NCI-H1436 (cell line): ENCODE measurements at regions not wholly inside any gene's neighbourhood (a gene's known extent, or its start where the extent isn't known, plus 50 kb on each side); places are given as distances from the start of the nearest gene placed in this dataset.
"Not testable (repeated sequence)": the region's sequence is repeated elsewhere in the genome, so short reads cannot be mapped to it uniquely, and the experiment has no call there.

Source experiments
- DNase-seq: peaks from one replicate; lab custom pipeline; 2025; lab: John Stamatoyannopoulos, UW

DNA sequence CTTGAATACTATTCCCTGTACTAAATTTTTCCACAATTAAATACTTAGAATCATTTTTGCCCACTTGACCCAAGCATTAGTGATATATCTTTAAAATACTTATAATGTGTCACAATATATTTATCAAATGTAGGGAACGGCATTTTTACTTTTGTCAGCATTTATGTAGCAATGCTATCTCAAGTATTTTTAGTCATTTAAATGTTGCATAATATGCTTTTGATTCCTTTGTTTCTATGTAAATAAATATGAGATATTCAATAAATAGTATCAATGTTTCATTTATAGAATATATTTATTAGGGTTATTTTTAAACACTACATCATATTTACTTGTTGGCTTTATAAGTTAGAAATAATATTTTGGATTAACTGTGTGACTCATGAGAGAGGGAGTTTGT lies 199.7 kb upstream of the WSB1 start:
- DNase-seq: not testable (repeated sequence)

DNA sequence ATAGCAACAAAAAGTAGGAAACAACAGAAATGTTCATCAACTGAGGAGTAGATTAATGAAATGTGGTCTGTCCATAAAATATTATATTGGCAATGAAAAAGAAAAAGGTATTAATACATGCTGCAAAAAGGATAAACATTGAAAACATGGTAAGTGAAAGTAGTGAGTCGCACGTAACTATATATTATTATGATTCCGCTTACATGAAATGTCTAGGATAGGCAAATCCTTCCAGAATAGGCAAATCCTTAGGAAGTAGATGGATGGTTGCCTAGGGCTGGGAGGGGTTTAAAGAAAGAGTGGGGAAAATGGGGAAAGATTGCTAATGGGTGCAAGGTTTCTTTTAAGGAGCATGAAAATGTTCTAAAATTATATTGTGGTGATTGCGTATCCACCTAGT lies 198.1 kb upstream of the WSB1 start:
- not testable (repeated sequence) for DNase-seq

GRCh38 chr17:27099266-27099665 lies 194.6 kb upstream of the WSB1 start:
- DNase-seq: not testable (repeated sequence)

- DNase-seq: peak; percentile 60
Measured at GRCh38 chr17:27104605-27105221, 189.2 kb upstream of the WSB1 start.

DNA sequence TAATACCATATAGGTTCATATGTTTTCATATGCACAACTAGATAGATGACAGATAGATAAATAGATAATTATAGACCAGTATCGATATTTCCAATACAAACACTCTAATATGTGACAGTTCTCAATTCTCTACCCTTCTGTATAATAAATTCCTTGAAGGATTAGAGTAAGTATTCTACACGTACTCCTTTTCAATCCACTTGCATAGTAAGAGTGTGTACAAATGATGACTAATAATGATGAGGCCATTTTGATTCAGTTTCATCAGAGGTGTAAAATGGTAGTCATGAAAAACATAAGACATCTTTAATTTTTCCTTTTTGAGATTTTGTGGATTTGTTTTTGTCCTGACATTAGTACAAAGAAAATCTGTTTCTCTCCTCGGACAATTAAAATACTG lies 188.3 kb upstream of the WSB1 start:
- DNase-seq: no peak

- DNase-seq: no peak
Measured at GRCh38 chr17:27106347-27106981, 187.4 kb upstream of the WSB1 start.

- no peak for DNase-seq
Measured at GRCh38 chr17:27106982-27107360, 186.9 kb upstream of the WSB1 start.

- not testable (repeated sequence) for DNase-seq
Measured at GRCh38 chr17:27107386-27108328, 186.3 kb upstream of the WSB1 start.

DNA sequence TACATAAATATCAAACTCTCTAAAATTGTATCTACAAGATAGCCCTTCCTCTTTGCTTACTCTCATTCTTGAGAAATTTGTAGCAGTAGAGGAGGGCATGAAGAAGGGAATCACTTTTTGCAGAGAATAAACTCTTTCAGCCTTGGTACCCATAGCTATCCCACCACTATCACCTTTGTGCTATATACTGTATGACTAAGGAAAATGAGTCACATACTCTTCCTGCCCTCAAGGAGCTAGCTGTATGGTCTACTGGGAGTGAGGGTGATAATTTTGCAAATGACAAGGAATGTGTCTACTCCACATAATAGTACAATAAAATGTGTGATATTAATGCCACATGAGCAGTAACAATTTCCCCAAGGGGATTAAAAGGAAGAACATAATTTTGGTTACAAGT lies 184.6 kb upstream of the WSB1 start:
- no peak for DNase-seq

- DNase-seq: no peak
Measured at GRCh38 chr17:27153005-27153404, 140.9 kb upstream of the WSB1 start.

GRCh38 chr17:27155866-27156265 lies 138.0 kb upstream of the WSB1 start:
- no peak for DNase-seq

GRCh38 chr17:27157297-27157696 lies 136.6 kb upstream of the WSB1 start:
- DNase-seq: no peak

DNA sequence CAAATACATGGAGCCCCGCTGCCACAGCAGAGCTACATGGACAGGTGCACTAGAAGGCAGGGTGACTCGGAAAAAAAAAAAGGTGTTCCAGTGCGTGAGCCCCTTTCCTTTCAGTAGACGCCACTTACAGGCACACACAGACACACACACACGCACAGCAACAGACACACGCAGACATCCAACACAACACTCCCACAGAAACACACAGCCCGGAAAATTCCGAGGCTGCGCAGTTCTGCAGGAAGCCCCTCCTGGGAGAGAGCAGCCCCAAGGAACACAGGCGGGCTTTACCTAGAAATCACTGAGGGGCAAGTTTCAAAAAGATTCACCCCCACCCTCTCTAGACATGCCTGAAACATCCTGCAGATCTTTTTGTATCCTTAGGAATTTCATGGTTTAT lies 136.0 kb upstream of the WSB1 start:
- DNase-seq: no peak

- DNase-seq: no peak
Measured at GRCh38 chr17:27158382-27158781, 135.5 kb upstream of the WSB1 start.

- DNase-seq: no peak
Measured at GRCh38 chr17:27180322-27180721, 113.6 kb upstream of the WSB1 start.

DNA sequence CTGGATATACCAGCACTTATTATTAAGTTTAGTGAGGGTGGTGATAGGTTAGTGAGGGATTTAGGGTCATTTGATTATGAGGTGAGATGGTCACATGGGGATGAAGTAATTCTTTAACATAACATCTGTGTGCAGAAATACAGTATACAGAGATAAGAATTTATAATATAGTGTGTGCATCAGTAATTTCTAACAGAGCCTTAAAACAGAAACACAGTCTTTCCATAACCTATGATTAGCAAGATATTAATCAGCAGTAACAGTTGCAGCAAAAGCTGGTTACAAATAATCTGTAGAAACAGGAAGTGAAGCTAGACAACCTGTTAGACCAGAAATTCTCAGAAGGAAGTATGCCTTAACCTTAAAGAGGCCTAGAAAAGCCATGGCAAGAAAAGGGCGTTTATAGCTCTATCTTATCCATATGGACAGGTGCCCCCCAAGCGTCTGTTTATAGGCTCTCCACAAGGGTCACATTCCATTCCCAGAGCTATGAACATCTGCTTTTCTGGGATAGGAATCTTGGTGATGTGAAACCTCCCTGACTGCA lies 112.5 kb upstream of the WSB1 start:
- DNase-seq: not testable (repeated sequence)

DNA sequence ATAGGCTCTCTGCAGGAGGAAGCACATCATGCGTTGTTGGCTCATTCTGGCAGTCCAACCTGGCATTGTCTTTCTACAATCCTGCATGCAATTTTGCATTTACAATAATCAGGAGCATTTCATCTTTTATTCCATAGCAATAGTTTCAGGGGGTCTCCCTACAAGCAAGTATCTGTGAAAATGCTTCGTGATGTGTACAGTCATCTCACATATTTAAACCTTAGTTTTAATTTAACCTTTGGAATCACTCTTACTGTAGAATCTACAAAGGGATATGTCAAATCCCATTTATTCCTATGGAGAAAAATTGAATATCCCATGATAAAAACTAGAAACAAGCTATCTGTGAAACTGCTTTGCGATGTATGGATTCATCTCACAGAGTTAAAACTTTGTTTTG lies 112.0 kb upstream of the WSB1 start:
- DNase-seq: no peak

DNA sequence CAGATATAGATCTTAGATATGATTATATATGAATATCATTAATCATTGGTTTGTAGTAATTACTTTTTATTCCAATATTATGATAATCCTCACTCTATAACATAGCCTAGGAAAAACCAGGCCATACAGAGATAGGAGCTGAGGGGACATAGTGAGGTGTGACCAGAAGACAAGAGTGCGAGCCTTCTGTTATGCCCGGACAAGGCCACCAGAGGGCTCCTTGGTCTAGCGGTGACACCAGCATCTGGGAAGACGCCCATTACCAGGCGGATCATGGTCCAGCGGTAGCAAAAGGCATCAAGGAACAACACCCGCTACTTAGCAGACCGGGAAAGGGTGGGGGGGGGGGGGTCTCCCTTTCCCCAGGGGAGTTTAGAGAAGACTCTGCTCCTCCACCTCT lies 96.4 kb upstream of the WSB1 start:
- DNase-seq: not testable (repeated sequence)

DNA sequence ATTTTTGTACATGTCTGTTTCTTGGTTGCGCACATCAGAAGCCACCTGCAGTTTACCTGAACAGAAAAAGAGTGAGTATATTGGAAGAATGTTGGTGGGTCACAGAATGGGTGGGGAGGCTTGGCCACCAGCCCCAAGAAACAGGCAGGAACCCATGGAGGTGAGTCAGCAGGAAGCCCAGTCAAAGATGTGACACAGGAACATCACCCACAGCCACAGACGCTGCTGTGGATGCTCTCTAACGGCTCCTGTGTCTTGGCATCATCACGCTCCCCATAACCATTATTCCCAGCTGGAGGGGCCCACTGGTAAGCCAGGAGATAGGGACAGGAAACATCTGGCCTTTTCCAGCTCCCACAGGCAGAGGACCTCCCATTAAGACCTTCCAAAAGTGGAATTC lies 94.0 kb upstream of the WSB1 start:
- no peak for DNase-seq

DNA sequence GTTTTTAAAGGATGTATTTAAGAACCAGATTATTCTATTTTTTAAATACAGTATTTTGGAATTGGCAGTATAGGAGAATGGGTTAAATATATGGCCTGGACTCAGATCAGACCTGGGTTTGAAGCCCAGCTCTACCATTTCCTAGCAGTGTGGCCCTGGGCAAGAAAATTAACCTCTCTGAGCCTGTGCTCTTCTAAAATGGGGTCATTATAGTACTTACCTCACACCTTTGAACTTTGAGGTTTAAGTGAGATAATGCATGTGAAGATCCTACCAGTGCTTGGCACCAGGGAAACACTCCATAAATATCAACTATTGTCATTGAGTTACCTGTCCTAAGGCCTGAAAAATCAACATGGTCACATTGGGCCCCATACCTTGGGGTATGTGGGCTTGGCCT lies 93.4 kb upstream of the WSB1 start:
- DNase-seq: no peak

- DNase-seq: no peak
Measured at GRCh38 chr17:27203241-27203640, 90.7 kb upstream of the WSB1 start.

DNA sequence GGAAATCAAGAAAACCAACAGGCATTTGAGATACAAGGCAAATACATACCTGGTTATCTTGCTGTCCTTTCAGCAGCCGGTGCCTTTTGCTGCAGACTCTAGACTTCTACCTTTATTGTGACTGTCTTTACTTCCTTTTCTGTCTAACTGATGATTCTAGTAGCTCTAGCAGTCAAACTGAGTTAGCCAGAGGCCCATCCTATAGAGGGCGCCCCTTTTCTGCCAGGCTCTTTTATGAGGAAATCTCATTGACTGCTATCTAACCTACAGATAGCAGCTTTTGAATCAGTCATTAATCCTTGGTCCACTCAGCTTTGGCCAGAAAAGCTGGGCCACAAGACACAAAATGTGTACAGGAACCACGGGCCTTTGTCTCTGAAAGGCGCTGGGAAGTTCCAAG lies 87.5 kb upstream of the WSB1 start:
- DNase-seq: no peak

DNA sequence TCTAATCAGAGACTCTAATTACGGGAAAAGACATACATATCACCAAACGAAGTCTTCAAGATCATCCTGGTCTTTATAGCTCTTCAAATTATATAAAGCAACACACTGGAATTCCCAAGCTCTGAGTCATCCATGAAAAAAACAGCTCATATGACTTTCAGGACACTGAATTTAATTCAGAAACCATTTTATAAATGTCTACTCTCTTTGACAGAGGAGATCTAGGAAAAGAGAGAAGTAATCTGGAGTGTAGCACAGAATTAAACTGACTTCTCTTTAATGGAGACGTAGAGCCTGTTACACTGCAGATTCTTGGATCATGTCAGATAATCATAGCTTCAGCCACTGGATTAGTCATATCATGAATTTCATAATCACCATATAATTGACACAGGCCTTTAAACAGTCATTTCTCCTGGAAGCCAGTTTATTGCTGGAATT lies 86.8 kb upstream of the WSB1 start:
- DNase-seq: no peak
